ENCODE measurements at regions not wholly inside any gene's neighbourhood (a gene's known extent, or its start where the extent isn't known, plus 50 kb on each side); places are given as distances from the start of the nearest gene placed in this dataset.

DNA sequence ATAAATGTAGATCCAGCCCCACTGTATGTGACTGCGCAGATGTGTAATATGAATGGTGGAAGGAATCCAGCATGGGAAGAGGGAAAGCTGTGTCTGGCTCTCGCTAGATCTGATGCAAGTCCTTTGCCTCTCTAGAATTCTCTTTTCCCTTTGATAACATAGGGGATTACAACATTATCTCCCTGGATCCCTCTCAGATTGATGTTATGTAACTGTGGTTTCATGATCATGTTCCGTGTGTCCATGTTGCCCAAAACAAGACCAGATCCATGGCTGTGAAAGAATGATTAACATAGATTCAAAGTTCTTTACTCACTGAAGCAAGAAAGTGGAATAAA lies 184.0 kb upstream of the UBL3 start:
- TF ChIP-seq, protein P1, sequence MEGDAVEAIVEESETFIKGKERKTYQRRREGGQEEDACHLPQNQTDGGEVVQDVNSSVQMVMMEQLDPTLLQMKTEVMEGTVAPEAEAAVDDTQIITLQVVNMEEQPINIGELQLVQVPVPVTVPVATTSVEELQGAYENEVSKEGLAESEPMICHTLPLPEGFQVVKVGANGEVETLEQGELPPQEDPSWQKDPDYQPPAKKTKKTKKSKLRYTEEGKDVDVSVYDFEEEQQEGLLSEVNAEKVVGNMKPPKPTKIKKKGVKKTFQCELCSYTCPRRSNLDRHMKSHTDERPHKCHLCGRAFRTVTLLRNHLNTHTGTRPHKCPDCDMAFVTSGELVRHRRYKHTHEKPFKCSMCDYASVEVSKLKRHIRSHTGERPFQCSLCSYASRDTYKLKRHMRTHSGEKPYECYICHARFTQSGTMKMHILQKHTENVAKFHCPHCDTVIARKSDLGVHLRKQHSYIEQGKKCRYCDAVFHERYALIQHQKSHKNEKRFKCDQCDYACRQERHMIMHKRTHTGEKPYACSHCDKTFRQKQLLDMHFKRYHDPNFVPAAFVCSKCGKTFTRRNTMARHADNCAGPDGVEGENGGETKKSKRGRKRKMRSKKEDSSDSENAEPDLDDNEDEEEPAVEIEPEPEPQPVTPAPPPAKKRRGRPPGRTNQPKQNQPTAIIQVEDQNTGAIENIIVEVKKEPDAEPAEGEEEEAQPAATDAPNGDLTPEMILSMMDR (IDR thresholded peaks at IDR 0.05; ENCODE audit: control extremely low read depth in 1 of 3, insufficient read depth in 1 of 3, low read depth in 1 of 3, low read length in 3 of 3): no peak
- TF ChIP-seq CBX5 (IDR thresholded peaks at IDR 0.05; ENCODE audit: low read depth, low read length) (no peak), TEAD4 (IDR thresholded peaks at IDR 0.05; ENCODE audit: low read depth, low read length) (no peak), BRCA1 (IDR thresholded peaks at IDR 0.05; ENCODE audit: low read depth, low read length) (no peak), SRF (IDR thresholded peaks at IDR 0.05; ENCODE audit: low read depth, low read length) (no peak), PHF8 (conservative IDR thresholded peaks at IDR 0.05; ENCODE audit: low read depth, low read length) (no peak), POLR2AphosphoS5 (IDR thresholded peaks at IDR 0.05; ENCODE audit: low read depth, low read length) (no peak), TAF1 (IDR thresholded peaks at IDR 0.05; ENCODE audit: low read depth, low read length) (no peak), CHD1 (IDR thresholded peaks at IDR 0.05; ENCODE audit: low read depth, low read length) (no peak)
- TF ChIP-seq, protein P2, sequence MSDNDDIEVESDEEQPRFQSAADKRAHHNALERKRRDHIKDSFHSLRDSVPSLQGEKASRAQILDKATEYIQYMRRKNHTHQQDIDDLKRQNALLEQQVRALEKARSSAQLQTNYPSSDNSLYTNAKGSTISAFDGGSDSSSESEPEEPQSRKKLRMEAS (IDR thresholded peaks at IDR 0.05): no peak
